ENCODE measurements at regions not wholly inside any gene's neighbourhood (a gene's known extent, or its start where the extent isn't known, plus 50 kb on each side); places are given as distances from the start of the nearest gene placed in this dataset.

- TF ChIP-seq, protein P1, sequence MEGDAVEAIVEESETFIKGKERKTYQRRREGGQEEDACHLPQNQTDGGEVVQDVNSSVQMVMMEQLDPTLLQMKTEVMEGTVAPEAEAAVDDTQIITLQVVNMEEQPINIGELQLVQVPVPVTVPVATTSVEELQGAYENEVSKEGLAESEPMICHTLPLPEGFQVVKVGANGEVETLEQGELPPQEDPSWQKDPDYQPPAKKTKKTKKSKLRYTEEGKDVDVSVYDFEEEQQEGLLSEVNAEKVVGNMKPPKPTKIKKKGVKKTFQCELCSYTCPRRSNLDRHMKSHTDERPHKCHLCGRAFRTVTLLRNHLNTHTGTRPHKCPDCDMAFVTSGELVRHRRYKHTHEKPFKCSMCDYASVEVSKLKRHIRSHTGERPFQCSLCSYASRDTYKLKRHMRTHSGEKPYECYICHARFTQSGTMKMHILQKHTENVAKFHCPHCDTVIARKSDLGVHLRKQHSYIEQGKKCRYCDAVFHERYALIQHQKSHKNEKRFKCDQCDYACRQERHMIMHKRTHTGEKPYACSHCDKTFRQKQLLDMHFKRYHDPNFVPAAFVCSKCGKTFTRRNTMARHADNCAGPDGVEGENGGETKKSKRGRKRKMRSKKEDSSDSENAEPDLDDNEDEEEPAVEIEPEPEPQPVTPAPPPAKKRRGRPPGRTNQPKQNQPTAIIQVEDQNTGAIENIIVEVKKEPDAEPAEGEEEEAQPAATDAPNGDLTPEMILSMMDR (IDR thresholded peaks at IDR 0.05; ENCODE audit: low read length) = no peak
- no peak for TF ChIP-seq EZH2phosphoT487 (IDR thresholded peaks at IDR 0.05; ENCODE audit: low read length)
Observed at GRCh38 chr2:65992198-65992554, 442.7 kb upstream of the MEIS1 start.
